ENCODE measurements at regions not wholly inside any gene's neighbourhood (a gene's known extent, or its start where the extent isn't known, plus 50 kb on each side); places are given as distances from the start of the nearest gene placed in this dataset.

- no peaks in the 10 kb centered on the region for H3K4me1 Mint-ChIP-seq (ENCODE audit: low read depth)
- no peaks in the 10 kb centered on the region for H3K36me3 Mint-ChIP-seq (ENCODE audit: insufficient read depth)
- H3K27me3 Mint-ChIP-seq = no peaks in the 10 kb centered on the region
- H3K9me3 Mint-ChIP-seq (ENCODE audit: low read depth) = no peaks in the 10 kb centered on the region
- TF ChIP-seq CTCF (IDR thresholded peaks at IDR 0.05; ENCODE audit: unreplicated experiment) = no peak
- no peak overlapping the region for H3K27ac Mint-ChIP-seq
- no peak overlapping the region for H3K4me3 Mint-ChIP-seq (ENCODE audit: low read depth)
- DNase-seq (ENCODE audit: low spot score, unreplicated experiment) = no peak
Measured at GRCh38 chr13:47647001-47647400, 354.1 kb downstream of the SUCLA2 start.

GRCh38 chr13:47646298-47646697 is 354.8 kb downstream of the SUCLA2 start:
- no peak for TF ChIP-seq CTCF (IDR thresholded peaks at IDR 0.05; ENCODE audit: unreplicated experiment)
- Mint-ChIP-seq H3K4me1 (ENCODE audit: low read depth) (no peaks in the 10 kb centered on the region), H3K9me3 (ENCODE audit: low read depth) (no peaks in the 10 kb centered on the region), H3K36me3 (ENCODE audit: insufficient read depth) (no peaks in the 10 kb centered on the region), H3K27ac (no peak overlapping the region), H3K4me3 (ENCODE audit: low read depth) (no peak overlapping the region), H3K27me3 (no peaks in the 10 kb centered on the region)
- no peak for DNase-seq (ENCODE audit: low spot score, unreplicated experiment)

- no peak for DNase-seq (ENCODE audit: low spot score, unreplicated experiment)
- Mint-ChIP-seq H3K27me3 (no peaks in the 10 kb centered on the region), H3K4me3 (ENCODE audit: low read depth) (no peak overlapping the region), H3K4me1 (ENCODE audit: low read depth) (peaks cover 3% of the 10 kb centered on the region), H3K9me3 (ENCODE audit: low read depth) (peaks cover 17% of the 10 kb centered on the region), H3K27ac (no peak overlapping the region), H3K36me3 (ENCODE audit: insufficient read depth) (peaks cover 5% of the 10 kb centered on the region)
- TF ChIP-seq CTCF (IDR thresholded peaks at IDR 0.05; ENCODE audit: unreplicated experiment) = no peak
Measured at GRCh38 chr13:47639738-47640447, 361.2 kb downstream of the SUCLA2 start.

- Mint-ChIP-seq H3K27me3 (no peaks in the 10 kb centered on the region), H3K36me3 (ENCODE audit: insufficient read depth) (peaks cover 5% of the 10 kb centered on the region), H3K4me3 (ENCODE audit: low read depth) (no peak overlapping the region), H3K4me1 (ENCODE audit: low read depth) (peaks cover 3% of the 10 kb centered on the region), H3K9me3 (ENCODE audit: low read depth) (peaks cover 29% of the 10 kb centered on the region), H3K27ac (no peak overlapping the region)
- DNase-seq (ENCODE audit: low spot score, unreplicated experiment) = no peak
- no peak for TF ChIP-seq CTCF (IDR thresholded peaks at IDR 0.05; ENCODE audit: unreplicated experiment)
Measured at GRCh38 chr13:47638627-47639026, 362.4 kb downstream of the SUCLA2 start.

GRCh38 chr13:47632311-47632710 is 368.8 kb downstream of the SUCLA2 start:
- Mint-ChIP-seq H3K9me3 (ENCODE audit: low read depth) (peaks cover 38% of the 10 kb centered on the region), H3K27me3 (no peaks in the 10 kb centered on the region), H3K4me3 (ENCODE audit: low read depth) (no peak overlapping the region), H3K4me1 (ENCODE audit: low read depth) (peaks cover 1% of the 10 kb centered on the region), H3K36me3 (ENCODE audit: insufficient read depth) (peaks cover 5% of the 10 kb centered on the region), H3K27ac (no peak overlapping the region)
- no peak for DNase-seq (ENCODE audit: low spot score, unreplicated experiment)
- TF ChIP-seq CTCF (IDR thresholded peaks at IDR 0.05; ENCODE audit: unreplicated experiment) = no peak
